Mammary epithelial cell (primary cell): ENCODE measurements at regions not wholly inside any gene's neighbourhood (a gene's known extent, or its start where the extent isn't known, plus 50 kb on each side); places are given as distances from the start of the nearest gene placed in this dataset.

ENCODE experiments used
- EZH2 ChIP-seq: IDR thresholded peaks from 2 replicates; pipeline ENCODE4 v1.6.1; 2012; ENCODE audit warnings: low read length, inconsistent platforms, borderline replicate concordance
- TF ChIP-seq, protein P1 (sequence below), 2 donors: IDR thresholded peaks in 1 of 2; conservative IDR thresholded peaks in 1 of 2; 2 replicates each; pipeline ENCODE4 v1.5.1; 2011 to 2012; ENCODE audit warnings: inconsistent platforms in 2 of 2, low read length in 2 of 2, mild to moderate bottlenecking in 2 of 2, control low read depth in 1 of 2, low read depth in 1 of 2; ENCODE audit not compliant: insufficient read depth in 1 of 2; ENCODE audit errors: extremely low read depth in 1 of 2

DNA sequence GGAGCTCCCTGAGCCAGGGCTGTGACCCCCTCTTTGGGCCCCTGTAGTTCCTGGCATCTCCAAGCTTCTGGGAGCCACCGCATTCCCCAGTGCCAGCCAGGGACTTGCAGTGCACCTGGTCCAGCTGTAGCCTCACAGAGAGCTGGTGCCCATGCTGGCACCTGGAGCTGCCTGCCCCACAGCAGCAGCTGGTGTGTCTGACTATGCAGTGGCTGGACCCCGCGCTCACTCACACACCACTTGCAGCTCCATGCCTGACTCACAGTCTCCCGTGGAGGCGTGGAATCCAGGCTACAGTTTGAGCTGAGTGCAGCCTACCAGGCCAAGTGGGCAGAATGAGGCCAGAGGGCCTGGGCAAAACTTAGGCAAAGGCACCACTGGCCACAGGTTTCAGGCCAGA, 102.2 kb upstream of the NAMPT start:
- TF ChIP-seq, protein P1, sequence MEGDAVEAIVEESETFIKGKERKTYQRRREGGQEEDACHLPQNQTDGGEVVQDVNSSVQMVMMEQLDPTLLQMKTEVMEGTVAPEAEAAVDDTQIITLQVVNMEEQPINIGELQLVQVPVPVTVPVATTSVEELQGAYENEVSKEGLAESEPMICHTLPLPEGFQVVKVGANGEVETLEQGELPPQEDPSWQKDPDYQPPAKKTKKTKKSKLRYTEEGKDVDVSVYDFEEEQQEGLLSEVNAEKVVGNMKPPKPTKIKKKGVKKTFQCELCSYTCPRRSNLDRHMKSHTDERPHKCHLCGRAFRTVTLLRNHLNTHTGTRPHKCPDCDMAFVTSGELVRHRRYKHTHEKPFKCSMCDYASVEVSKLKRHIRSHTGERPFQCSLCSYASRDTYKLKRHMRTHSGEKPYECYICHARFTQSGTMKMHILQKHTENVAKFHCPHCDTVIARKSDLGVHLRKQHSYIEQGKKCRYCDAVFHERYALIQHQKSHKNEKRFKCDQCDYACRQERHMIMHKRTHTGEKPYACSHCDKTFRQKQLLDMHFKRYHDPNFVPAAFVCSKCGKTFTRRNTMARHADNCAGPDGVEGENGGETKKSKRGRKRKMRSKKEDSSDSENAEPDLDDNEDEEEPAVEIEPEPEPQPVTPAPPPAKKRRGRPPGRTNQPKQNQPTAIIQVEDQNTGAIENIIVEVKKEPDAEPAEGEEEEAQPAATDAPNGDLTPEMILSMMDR (conservative IDR thresholded peaks at IDR 0.05 in 1 of 2, IDR thresholded peaks at IDR 0.05 in 1 of 2; ENCODE audit: extremely low read depth in 1 of 2, insufficient read depth in 1 of 2, low read depth in 1 of 2, low read length in 2 of 2): no peak
- TF ChIP-seq EZH2: no peak
